Panc1 (cell line): ENCODE measurements at regions not wholly inside any gene's neighbourhood (a gene's known extent, or its start where the extent isn't known, plus 50 kb on each side); places are given as distances from the start of the nearest gene placed in this dataset.

Source experiments
- POLR2AphosphoS5 ChIP-seq: IDR thresholded peaks from 2 replicates; pipeline ENCODE4 v1.6.1; 2012; ENCODE audit warnings: mild to moderate bottlenecking, low read depth, low read length, moderate library complexity
- TCF7L2 ChIP-seq: IDR thresholded peaks from 2 replicates; pipeline ENCODE4 v1.6.1; 2011; ENCODE audit warnings: mild to moderate bottlenecking, low read depth, low read length, inconsistent platforms
- TF ChIP-seq, protein P1 (sequence below): fragments of 450-650 bp; IDR thresholded peaks from 2 replicates; pipeline ENCODE4 v1.5.1; 2017; ENCODE audit warnings: mild to moderate bottlenecking

DNA sequence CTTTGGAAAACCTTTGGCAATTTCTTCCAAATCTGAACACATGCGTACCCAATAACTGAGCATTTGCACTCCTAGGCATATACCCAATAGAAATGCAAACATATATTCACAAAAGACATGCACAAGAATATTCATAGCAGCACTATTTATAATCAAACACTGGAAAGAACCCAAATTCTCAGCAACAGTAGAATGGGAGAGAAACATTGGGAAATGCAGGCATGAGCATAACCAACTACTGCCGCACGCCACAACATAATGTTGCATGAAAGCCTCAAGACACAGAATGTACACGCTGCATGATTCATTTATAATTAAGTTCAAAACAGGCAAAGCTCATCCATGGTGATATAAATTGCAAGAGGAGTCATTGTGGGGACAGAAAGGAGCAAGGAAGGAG is 69.5 kb upstream of the FBXO28 start:
- TF ChIP-seq, protein P1, sequence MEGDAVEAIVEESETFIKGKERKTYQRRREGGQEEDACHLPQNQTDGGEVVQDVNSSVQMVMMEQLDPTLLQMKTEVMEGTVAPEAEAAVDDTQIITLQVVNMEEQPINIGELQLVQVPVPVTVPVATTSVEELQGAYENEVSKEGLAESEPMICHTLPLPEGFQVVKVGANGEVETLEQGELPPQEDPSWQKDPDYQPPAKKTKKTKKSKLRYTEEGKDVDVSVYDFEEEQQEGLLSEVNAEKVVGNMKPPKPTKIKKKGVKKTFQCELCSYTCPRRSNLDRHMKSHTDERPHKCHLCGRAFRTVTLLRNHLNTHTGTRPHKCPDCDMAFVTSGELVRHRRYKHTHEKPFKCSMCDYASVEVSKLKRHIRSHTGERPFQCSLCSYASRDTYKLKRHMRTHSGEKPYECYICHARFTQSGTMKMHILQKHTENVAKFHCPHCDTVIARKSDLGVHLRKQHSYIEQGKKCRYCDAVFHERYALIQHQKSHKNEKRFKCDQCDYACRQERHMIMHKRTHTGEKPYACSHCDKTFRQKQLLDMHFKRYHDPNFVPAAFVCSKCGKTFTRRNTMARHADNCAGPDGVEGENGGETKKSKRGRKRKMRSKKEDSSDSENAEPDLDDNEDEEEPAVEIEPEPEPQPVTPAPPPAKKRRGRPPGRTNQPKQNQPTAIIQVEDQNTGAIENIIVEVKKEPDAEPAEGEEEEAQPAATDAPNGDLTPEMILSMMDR = no peak
- no peak for TF ChIP-seq POLR2AphosphoS5
- TF ChIP-seq TCF7L2 = no peak
